Spinal cord (tissue), 9 donors: ENCODE measurements at regions not wholly inside any gene's neighbourhood (a gene's known extent, or its start where the extent isn't known, plus 50 kb on each side); places are given as distances from the start of the nearest gene placed in this dataset.

Source experiments
- DNase-seq, 6 donors: peaks; one replicate each; pipeline versions ENCODE4 v3.0.0 to v3.0.0-alpha.2; 2013 to 2015; ENCODE audit warnings: low spot score in 6 of 6, low read depth in 4 of 6
- H3K27ac ChIP-seq: one replicate; pipeline ENCODE4 v1.5.1; 2013; ENCODE audit warnings: low read depth, low read length, control low read depth
- H3K27me3 ChIP-seq: one replicate; pipeline ENCODE4 v1.6.1; 2013; ENCODE audit warnings: low read length; ENCODE audit not compliant: control insufficient read depth, insufficient read depth
- H3K36me3 ChIP-seq: one replicate; pipeline ENCODE4 v1.6.1; 2013; ENCODE audit warnings: low read length; ENCODE audit not compliant: control insufficient read depth, insufficient read depth
- H3K4me1 ChIP-seq: one replicate; pipeline ENCODE4 v1.6.1; 2013; ENCODE audit warnings: low read length; ENCODE audit not compliant: control insufficient read depth, insufficient read depth
- H3K4me3 ChIP-seq: one replicate; pipeline ENCODE4 v1.5.1; 2013; ENCODE audit warnings: low read depth, low read length, control low read depth
- H3K9me3 ChIP-seq: one replicate; pipeline ENCODE4 v1.6.1; 2013; ENCODE audit warnings: low read length; ENCODE audit not compliant: control insufficient read depth, insufficient read depth
- WGBS: methylation state at CpG from one replicate; pipeline ENCODE4 v1.1.5; 2013; ENCODE audit warnings: missing lambda C conversion rate; ENCODE audit not compliant: insufficient coverage; 5-methylcytosine and 5-hydroxymethylcytosine counted together
- donor health status: healthy.

- peaks cover 18% of the 10 kb centered on the region for H3K4me1 ChIP-seq
- DNase-seq, result no peak
- no peak overlapping the region for H3K4me3 ChIP-seq
- H3K27me3 ChIP-seq, result no peaks in the 10 kb centered on the region
- no peaks in the 10 kb centered on the region for H3K9me3 ChIP-seq
- H3K27ac ChIP-seq, result no peak overlapping the region
- WGBS, result 88% methylated on average over 1 of the region's 4 CpGs
- no peaks in the 10 kb centered on the region for H3K36me3 ChIP-seq
Observed at GRCh38 chr15:95975212-95975611, 355.3 kb upstream of the NR2F2 start.

- no peaks in the 10 kb centered on the region for H3K27me3 ChIP-seq
- H3K9me3 ChIP-seq, result no peaks in the 10 kb centered on the region
- H3K36me3 ChIP-seq, result no peaks in the 10 kb centered on the region
- WGBS, result 100% methylated on average over 2 of the region's 3 CpGs
- H3K4me3 ChIP-seq, result no peak overlapping the region
- H3K27ac ChIP-seq, result no peak overlapping the region
- no peak for DNase-seq
- no peaks in the 10 kb centered on the region for H3K4me1 ChIP-seq
Observed at GRCh38 chr15:95979286-95979685, 351.2 kb upstream of the NR2F2 start.

DNA sequence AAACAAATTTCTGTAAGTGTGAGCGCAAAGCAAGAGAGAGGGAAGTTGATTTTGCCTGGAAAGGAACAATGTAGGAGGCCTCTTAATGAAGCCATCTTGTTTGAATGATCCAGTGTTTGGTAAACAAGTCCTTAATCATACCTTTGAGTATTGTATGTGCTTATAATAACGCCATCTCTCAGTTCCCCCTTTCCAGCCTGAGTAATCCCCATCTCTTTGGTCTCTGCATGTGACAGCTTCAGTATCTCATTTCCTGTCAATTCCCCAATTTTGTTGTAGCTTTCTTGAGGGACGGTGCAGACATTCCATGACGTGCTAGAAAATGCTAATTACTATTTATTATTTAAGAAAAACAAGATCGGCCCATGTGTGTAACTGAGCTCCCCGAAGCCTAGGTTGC lies 349.3 kb upstream of the NR2F2 start:
- H3K4me3 ChIP-seq, result no peak overlapping the region
- H3K27ac ChIP-seq, result no peak overlapping the region
- DNase-seq, result no peak
- H3K4me1 ChIP-seq, result no peaks in the 10 kb centered on the region
- H3K27me3 ChIP-seq, result no peaks in the 10 kb centered on the region
- 89% methylated on average over 1 of the region's 6 CpGs for whole genome bisulfite sequencing
- H3K9me3 ChIP-seq, result no peaks in the 10 kb centered on the region
- H3K36me3 ChIP-seq, result no peaks in the 10 kb centered on the region

GRCh38 chr15:95987299-95987698 lies 343.2 kb upstream of the NR2F2 start:
- Histone ChIP-seq H3K4me1 (no peaks in the 10 kb centered on the region), H3K36me3 (no peaks in the 10 kb centered on the region), H3K27me3 (no peaks in the 10 kb centered on the region), H3K4me3 (no peak overlapping the region), H3K27ac (no peak overlapping the region), H3K9me3 (no peaks in the 10 kb centered on the region)
- DNase-seq, result no peak
- 86% methylated on average over 2 of the region's 4 CpGs for WGBS

GRCh38 chr15:95987886-95988573 lies 342.5 kb upstream of the NR2F2 start:
- no peak for DNase-seq
- no peaks in the 10 kb centered on the region for H3K4me1 ChIP-seq
- H3K9me3 ChIP-seq, result no peaks in the 10 kb centered on the region
- H3K4me3 ChIP-seq, result no peak overlapping the region
- 63% methylated on average over 2 of the region's 3 CpGs for WGBS
- H3K27me3 ChIP-seq, result no peaks in the 10 kb centered on the region
- no peaks in the 10 kb centered on the region for H3K36me3 ChIP-seq
- no peak overlapping the region for H3K27ac ChIP-seq

- Histone ChIP-seq H3K9me3 (no peaks in the 10 kb centered on the region), H3K27ac (no peak overlapping the region), H3K4me1 (no peaks in the 10 kb centered on the region), H3K27me3 (no peaks in the 10 kb centered on the region), H3K36me3 (no peaks in the 10 kb centered on the region), H3K4me3 (no peak overlapping the region)
- DNase-seq, result peak in 1 of 6 donors; percentile 36
- WGBS, result no CpG with 5 or more reads among the region's 4 CpGs
Observed at GRCh38 chr15:95988574-95988887, 342.0 kb upstream of the NR2F2 start.

- Histone ChIP-seq H3K36me3 (no peaks in the 10 kb centered on the region), H3K4me1 (no peaks in the 10 kb centered on the region), H3K4me3 (no peak overlapping the region), H3K9me3 (no peaks in the 10 kb centered on the region), H3K27me3 (no peaks in the 10 kb centered on the region), H3K27ac (no peak overlapping the region)
- WGBS, result 100% methylated on average over 1 of the region's 3 CpGs
- DNase-seq, result no peak
Observed at GRCh38 chr15:95989392-95989791, 341.1 kb upstream of the NR2F2 start.

- Histone ChIP-seq H3K4me3 (no peak overlapping the region), H3K9me3 (no peaks in the 10 kb centered on the region), H3K27ac (no peak overlapping the region), H3K27me3 (no peaks in the 10 kb centered on the region), H3K4me1 (no peaks in the 10 kb centered on the region), H3K36me3 (no peaks in the 10 kb centered on the region)
- WGBS, result 83% methylated on average over 4 of the region's 4 CpGs
- no peak for DNase-seq
Observed at GRCh38 chr15:95990833-95991232, 339.7 kb upstream of the NR2F2 start.

DNA sequence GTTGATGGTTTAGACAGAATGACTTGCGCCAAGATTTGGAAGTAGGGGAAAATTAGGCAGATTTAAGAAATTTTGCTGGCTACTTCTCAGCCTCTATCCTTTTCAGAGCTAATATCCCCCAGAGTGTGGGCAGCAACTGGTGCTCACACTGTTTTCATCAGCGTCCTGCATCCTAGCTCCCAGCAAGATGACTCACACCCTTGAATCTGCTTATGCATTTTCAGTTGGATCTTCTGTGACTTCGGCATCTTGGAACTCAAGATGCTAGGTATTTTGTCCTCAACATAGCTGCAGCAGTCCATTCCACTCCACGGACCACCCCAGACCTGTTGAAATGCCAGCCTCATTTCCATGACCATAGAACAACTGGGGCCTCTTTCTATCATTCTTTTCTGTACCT lies 336.1 kb upstream of the NR2F2 start:
- H3K27me3 ChIP-seq, result no peaks in the 10 kb centered on the region
- H3K9me3 ChIP-seq, result no peaks in the 10 kb centered on the region
- no peak for DNase-seq
- no peak overlapping the region for H3K27ac ChIP-seq
- H3K4me1 ChIP-seq, result no peaks in the 10 kb centered on the region
- H3K36me3 ChIP-seq, result no peaks in the 10 kb centered on the region
- WGBS, result 76% methylated on average over 3 of the region's 4 CpGs
- H3K4me3 ChIP-seq, result no peak overlapping the region

DNA sequence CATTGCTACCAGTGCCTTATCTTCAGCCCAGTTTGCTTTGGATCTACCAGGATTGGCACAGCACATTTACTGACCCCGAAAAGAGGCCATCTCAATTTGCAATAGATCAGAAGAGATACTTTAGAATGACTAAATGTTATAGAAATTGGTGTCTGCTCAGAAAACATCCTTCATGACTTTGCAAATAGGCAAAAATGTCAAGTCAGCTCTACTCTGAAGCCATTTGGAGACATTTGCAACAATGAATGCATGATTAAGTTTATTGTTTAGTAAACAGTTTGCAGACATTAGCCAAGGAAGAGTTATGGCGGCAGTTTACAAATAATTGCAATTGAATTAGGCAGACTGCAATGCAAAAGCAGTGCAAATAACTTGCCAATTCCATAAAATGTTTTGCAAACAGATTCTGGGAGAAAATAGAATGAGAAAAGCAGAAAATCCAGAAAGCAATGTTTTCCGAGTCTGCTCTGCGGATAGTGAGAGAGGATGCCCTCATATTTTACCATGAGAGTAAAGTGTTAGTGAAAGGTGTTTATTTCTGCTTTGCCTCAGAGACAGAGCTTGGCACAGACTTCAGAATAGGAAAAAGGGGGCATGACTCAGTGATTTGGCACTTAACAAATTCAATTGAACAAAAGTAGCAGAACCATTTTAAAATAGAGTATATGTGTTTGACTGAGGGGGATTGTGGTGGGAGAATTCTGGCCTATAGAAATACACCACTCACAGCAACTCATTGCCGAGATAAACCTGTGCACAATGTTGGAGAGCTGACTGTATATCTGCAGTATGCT lies 334.9 kb upstream of the NR2F2 start:
- Histone ChIP-seq H3K4me3 (no peak overlapping the region), H3K4me1 (no peaks in the 10 kb centered on the region), H3K27me3 (no peaks in the 10 kb centered on the region), H3K27ac (no peak overlapping the region), H3K9me3 (no peaks in the 10 kb centered on the region), H3K36me3 (no peaks in the 10 kb centered on the region)
- WGBS, result 40% methylated on average over 3 of the region's 5 CpGs
- DNase-seq, result peak in 2 of 6 donors; percentile 31 to 71
